ENCODE measurements at regions not wholly inside any gene's neighbourhood (a gene's known extent, or its start where the extent isn't known, plus 50 kb on each side); places are given as distances from the start of the nearest gene placed in this dataset.
"Not testable (repeated sequence)": the region's sequence is repeated elsewhere in the genome, so short reads cannot be mapped to it uniquely, and the experiment has no call there.

DNA sequence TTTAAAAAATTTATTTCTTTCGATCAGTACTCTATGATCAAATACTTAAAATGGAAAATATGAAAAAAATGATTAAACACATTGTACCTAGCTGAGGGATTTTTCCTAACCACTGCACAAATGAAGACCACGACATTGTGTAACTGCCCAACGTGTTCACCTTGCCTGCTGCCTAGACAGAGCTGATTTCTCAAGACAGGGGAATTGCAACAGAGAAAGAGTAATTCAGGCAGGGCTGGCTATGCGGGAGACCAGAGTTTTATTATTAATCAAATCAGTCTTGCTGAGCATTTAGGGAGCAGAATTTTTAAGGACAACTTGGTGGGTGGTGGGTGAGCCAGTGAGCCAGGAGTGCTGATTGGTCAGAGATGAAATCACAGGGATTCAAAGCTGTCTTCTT, 1290.8 kb downstream of the RPIA start:
- H3K9ac ChIP-seq (ENCODE audit: low read length in 5 of 5); H3K27ac ChIP-seq (ENCODE audit: low read depth, low read length); H3K36me3 ChIP-seq (ENCODE audit: control insufficient read depth in 5 of 5, insufficient read depth in 5 of 5, low read length in 5 of 5); H3K27me3 ChIP-seq (ENCODE audit: control insufficient read depth in 5 of 5, insufficient read depth in 4 of 5, low read length in 5 of 5); H3K4me1 ChIP-seq (ENCODE audit: control insufficient read depth in 5 of 5, insufficient read depth in 5 of 5, low read length in 5 of 5); H3K4me3 ChIP-seq (ENCODE audit: low read depth in 1 of 5, low read length in 5 of 5); H3K9me3 ChIP-seq (ENCODE audit: control insufficient read depth in 5 of 5, low read length in 5 of 5): not testable (repeated sequence)

DNA sequence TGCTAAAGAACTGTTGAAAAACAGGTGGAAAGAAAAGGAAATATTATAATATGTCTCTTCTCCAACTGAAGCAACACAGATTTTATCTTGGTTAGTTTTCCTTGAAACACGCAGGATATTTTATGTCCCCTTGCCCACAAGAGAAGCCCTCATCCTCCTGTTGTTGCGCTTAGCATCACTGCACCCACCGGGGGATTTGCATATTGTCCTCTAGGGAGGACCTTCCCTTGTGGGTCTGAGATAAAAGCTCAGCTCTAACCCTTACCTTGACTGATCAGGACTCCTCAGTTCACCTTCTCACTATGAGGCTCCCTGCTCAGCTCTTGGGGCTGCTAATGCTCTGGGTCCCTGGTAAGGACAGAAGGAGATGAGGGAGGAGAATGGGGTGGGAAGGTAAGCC, 1294.2 kb downstream of the RPIA start:
- H3K27me3 ChIP-seq (ENCODE audit: control insufficient read depth in 5 of 5, insufficient read depth in 4 of 5, low read length in 5 of 5); H3K9ac ChIP-seq (ENCODE audit: low read length in 5 of 5): not testable (repeated sequence)

DNA sequence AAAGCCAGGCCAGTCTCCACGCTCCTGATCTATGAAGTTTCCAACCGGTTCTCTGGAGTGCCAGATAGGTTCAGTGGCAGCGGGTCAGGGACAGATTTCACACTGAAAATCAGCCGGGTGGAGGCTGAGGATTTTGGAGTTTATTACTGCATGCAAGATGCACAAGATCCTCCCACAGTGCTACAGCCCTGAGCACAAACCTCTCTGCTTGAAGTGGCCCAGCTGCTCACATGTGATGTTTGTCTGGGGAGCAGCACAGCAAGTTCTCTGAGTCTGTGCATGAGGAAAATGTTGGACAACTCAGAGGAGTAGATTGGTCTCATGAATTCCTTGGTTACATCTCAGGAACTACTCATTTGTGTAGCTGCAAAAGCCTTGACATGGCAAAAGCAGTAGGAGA, 1295.1 kb downstream of the RPIA start:
- not testable (repeated sequence) for H3K9me3 ChIP-seq (ENCODE audit: control insufficient read depth in 5 of 5, low read length in 5 of 5); H3K27ac ChIP-seq (ENCODE audit: low read depth, low read length); H3K4me1 ChIP-seq (ENCODE audit: control insufficient read depth in 5 of 5, insufficient read depth in 5 of 5, low read length in 5 of 5); H3K27me3 ChIP-seq (ENCODE audit: control insufficient read depth in 5 of 5, insufficient read depth in 4 of 5, low read length in 5 of 5); H3K4me3 ChIP-seq (ENCODE audit: low read depth in 1 of 5, low read length in 5 of 5); H3K9ac ChIP-seq (ENCODE audit: low read length in 5 of 5); H3K36me3 ChIP-seq (ENCODE audit: control insufficient read depth in 5 of 5, insufficient read depth in 5 of 5, low read length in 5 of 5)

More for the DNA sequence above, 1294.2 kb downstream of the RPIA start:
- not testable (repeated sequence) for H3K4me1 ChIP-seq (ENCODE audit: control insufficient read depth in 5 of 5, insufficient read depth in 5 of 5, low read length in 5 of 5); H3K27ac ChIP-seq (ENCODE audit: low read depth, low read length); H3K4me3 ChIP-seq (ENCODE audit: low read depth in 1 of 5, low read length in 5 of 5); H3K36me3 ChIP-seq (ENCODE audit: control insufficient read depth in 5 of 5, insufficient read depth in 5 of 5, low read length in 5 of 5); H3K9me3 ChIP-seq (ENCODE audit: control insufficient read depth in 5 of 5, low read length in 5 of 5)

DNA sequence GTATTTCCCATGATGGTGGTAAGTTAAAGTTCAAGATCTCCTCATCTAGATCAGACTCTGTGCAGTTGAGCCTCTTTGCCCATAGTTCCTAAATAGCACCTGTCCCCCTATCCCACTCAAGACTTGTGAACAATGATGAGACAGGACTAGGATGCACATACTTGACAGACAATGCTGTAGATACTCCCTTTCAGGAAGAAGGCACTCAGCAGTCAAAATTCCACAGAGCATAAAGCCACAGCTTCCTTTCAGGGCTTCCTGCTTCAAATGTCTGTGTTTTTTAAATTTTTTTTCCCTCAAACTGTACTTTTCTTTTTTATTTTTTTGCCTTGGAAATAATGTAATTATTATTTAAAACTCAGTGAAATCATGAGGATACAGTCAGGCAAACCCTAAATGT, 1305.3 kb downstream of the RPIA start:
- not testable (repeated sequence) for H3K9ac ChIP-seq (ENCODE audit: low read length in 5 of 5); H3K9me3 ChIP-seq (ENCODE audit: control insufficient read depth in 5 of 5, low read length in 5 of 5); H3K36me3 ChIP-seq (ENCODE audit: control insufficient read depth in 5 of 5, insufficient read depth in 5 of 5, low read length in 5 of 5); H3K4me3 ChIP-seq (ENCODE audit: low read depth in 1 of 5, low read length in 5 of 5); H3K27ac ChIP-seq (ENCODE audit: low read depth, low read length); H3K4me1 ChIP-seq (ENCODE audit: control insufficient read depth in 5 of 5, insufficient read depth in 5 of 5, low read length in 5 of 5); H3K27me3 ChIP-seq (ENCODE audit: control insufficient read depth in 5 of 5, insufficient read depth in 4 of 5, low read length in 5 of 5)

DNA sequence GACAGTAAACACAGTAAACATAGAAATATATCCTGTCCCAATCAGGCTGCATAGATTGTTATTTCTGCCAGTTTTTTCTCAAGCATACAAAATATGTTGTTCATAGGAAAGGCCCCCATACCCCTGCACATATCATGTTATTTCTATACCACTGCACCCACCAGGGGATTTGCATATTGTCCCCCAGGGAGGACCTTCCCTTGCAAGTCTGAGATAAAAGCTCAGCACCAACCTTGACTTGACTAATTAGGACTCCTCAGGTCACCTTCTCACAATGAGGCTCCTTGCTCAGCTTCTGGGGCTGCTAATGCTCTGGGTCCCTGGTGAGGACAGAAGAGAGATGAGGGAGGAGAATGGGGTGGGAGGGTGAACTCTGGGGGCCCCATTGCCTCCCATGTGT, 1313.1 kb downstream of the RPIA start:
- not testable (repeated sequence) for H3K27ac ChIP-seq (ENCODE audit: low read depth, low read length); H3K4me3 ChIP-seq (ENCODE audit: low read depth in 1 of 5, low read length in 5 of 5); H3K4me1 ChIP-seq (ENCODE audit: control insufficient read depth in 5 of 5, insufficient read depth in 5 of 5, low read length in 5 of 5); H3K9me3 ChIP-seq (ENCODE audit: control insufficient read depth in 5 of 5, low read length in 5 of 5); H3K27me3 ChIP-seq (ENCODE audit: control insufficient read depth in 5 of 5, insufficient read depth in 4 of 5, low read length in 5 of 5); H3K9ac ChIP-seq (ENCODE audit: low read length in 5 of 5); H3K36me3 ChIP-seq (ENCODE audit: control insufficient read depth in 5 of 5, insufficient read depth in 5 of 5, low read length in 5 of 5)

DNA sequence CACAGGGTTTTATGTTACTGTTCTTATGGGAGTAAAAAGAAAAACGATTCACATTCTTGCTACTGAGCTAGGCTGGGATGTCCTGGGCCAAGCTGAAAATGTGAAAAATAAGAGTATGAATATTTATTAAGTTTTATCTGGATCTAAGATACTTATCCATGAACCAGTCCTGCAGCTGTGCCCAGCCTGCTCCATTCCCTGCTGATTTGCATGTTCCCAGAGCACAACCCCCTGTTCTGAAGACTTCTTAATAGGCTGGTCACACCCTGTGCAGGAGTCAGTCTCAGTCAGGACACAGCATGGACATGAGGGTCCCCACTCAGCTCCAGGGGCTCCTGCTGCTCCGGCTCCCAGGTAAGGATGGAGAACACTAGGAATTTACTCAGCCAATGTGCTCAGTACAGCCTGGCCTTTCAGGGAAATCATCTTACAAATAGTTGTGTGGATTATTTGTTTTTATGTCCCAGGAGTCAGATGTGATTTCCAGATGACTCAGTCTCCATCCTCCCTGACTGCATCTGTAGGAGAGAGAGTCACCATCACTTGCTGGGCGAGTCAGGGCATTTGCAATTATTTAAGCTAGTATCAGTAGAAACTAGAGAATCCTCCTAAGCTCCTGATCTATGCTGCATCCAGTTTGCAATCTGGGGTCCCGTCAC, 1319.1 kb downstream of the RPIA start:
- not testable (repeated sequence) for H3K9ac ChIP-seq (ENCODE audit: low read length in 5 of 5); H3K4me1 ChIP-seq (ENCODE audit: control insufficient read depth in 5 of 5, insufficient read depth in 5 of 5, low read length in 5 of 5); H3K27me3 ChIP-seq (ENCODE audit: control insufficient read depth in 5 of 5, insufficient read depth in 4 of 5, low read length in 5 of 5); H3K27ac ChIP-seq (ENCODE audit: low read depth, low read length); H3K4me3 ChIP-seq (ENCODE audit: low read depth in 1 of 5, low read length in 5 of 5); H3K9me3 ChIP-seq (ENCODE audit: control insufficient read depth in 5 of 5, low read length in 5 of 5); H3K36me3 ChIP-seq (ENCODE audit: control insufficient read depth in 5 of 5, insufficient read depth in 5 of 5, low read length in 5 of 5)

DNA sequence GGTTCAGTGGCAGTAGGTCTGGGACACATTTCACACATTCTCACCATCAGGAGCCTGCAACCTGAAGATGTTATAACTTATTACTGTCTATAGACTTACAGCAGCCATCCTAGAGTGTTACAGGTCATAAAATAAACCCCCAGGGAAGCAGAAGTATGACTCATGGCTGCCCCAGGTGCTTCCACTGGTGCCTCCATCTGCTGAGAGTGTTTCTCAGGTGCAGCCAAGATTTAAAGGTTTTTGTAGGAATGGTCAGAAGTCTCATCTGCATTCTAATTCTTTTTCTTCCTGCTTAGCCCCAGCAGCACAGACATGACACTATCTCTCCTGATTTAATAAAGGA, 1319.6 kb downstream of the RPIA start:
- not testable (repeated sequence) for H3K27ac ChIP-seq (ENCODE audit: low read depth, low read length); H3K36me3 ChIP-seq (ENCODE audit: control insufficient read depth in 5 of 5, insufficient read depth in 5 of 5, low read length in 5 of 5); H3K9me3 ChIP-seq (ENCODE audit: control insufficient read depth in 5 of 5, low read length in 5 of 5); H3K9ac ChIP-seq (ENCODE audit: low read length in 5 of 5); H3K4me3 ChIP-seq (ENCODE audit: low read depth in 1 of 5, low read length in 5 of 5); H3K27me3 ChIP-seq (ENCODE audit: control insufficient read depth in 5 of 5, insufficient read depth in 4 of 5, low read length in 5 of 5); H3K4me1 ChIP-seq (ENCODE audit: control insufficient read depth in 5 of 5, insufficient read depth in 5 of 5, low read length in 5 of 5)

DNA sequence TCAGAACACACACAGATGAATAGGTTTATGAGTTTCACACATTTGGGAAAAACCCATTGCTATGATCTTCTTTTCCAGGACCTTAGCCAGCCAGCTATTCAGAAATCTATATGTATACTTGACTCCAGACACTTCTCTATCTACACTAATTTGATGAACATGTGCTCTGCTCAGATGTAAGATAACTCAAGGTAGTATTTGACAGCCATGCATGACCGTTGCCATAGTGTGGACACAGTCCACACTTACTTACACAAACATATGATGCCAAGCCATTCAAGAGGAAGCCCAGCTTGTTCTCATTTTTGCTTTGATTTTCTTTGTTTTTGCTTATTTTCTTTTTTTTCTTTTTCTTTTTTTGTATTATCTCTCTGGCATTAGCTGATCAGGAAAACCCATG, 1328.4 kb downstream of the RPIA start:
- H3K36me3 ChIP-seq (ENCODE audit: control insufficient read depth in 5 of 5, insufficient read depth in 5 of 5, low read length in 5 of 5); H3K9me3 ChIP-seq (ENCODE audit: control insufficient read depth in 5 of 5, low read length in 5 of 5); H3K4me3 ChIP-seq (ENCODE audit: low read depth in 1 of 5, low read length in 5 of 5); H3K27me3 ChIP-seq (ENCODE audit: control insufficient read depth in 5 of 5, insufficient read depth in 4 of 5, low read length in 5 of 5); H3K4me1 ChIP-seq (ENCODE audit: control insufficient read depth in 5 of 5, insufficient read depth in 5 of 5, low read length in 5 of 5); H3K9ac ChIP-seq (ENCODE audit: low read length in 5 of 5); H3K27ac ChIP-seq (ENCODE audit: low read depth, low read length): not testable (repeated sequence)

DNA sequence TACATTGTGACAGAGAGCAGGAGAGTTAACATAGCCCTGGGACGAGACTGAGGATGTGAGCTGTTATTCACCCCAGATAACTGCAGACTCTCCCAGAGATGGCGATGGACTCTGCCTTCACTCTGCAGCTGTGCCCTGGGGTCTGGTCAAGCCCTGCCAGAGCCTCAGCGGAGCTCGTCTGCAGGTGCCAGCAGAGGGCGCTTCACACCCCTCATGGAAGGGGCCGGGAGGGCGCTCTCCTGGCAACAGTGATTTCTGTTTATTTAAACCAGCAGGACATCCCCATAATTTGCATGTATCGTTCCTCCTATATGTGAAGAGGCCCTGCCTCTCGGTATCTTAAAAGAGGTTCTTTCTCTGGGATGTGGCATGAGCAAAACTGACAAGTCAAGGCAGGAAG, 1329.8 kb downstream of the RPIA start:
- H3K9ac ChIP-seq (ENCODE audit: low read length in 5 of 5); H3K27me3 ChIP-seq (ENCODE audit: control insufficient read depth in 5 of 5, insufficient read depth in 4 of 5, low read length in 5 of 5); H3K4me3 ChIP-seq (ENCODE audit: low read depth in 1 of 5, low read length in 5 of 5); H3K4me1 ChIP-seq (ENCODE audit: control insufficient read depth in 5 of 5, insufficient read depth in 5 of 5, low read length in 5 of 5); H3K36me3 ChIP-seq (ENCODE audit: control insufficient read depth in 5 of 5, insufficient read depth in 5 of 5, low read length in 5 of 5); H3K27ac ChIP-seq (ENCODE audit: low read depth, low read length); H3K9me3 ChIP-seq (ENCODE audit: control insufficient read depth in 5 of 5, low read length in 5 of 5): not testable (repeated sequence)

DNA sequence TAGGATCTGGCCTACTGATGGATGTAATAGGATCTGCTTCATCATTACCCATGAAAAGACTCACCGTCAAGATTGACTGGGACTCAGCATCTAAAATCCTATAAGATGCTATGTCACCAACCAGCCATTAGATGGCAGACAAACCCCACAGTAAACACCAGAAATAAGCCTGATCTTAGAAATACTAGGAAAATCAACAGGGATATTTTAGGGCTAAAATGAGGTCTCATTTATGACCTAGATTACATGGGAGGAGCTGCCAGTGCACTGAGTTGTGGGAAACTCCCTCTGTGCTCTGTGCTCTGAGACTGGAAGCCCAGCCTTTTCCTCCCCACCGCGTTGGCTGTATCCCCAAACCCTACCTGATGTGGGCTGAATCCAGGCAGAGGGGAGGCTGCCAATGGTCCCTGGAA, 1335.8 kb downstream of the RPIA start:
- H3K4me3 ChIP-seq (ENCODE audit: low read depth in 1 of 5, low read length in 5 of 5); H3K9me3 ChIP-seq (ENCODE audit: control insufficient read depth in 5 of 5, low read length in 5 of 5); H3K27me3 ChIP-seq (ENCODE audit: control insufficient read depth in 5 of 5, insufficient read depth in 4 of 5, low read length in 5 of 5); H3K4me1 ChIP-seq (ENCODE audit: control insufficient read depth in 5 of 5, insufficient read depth in 5 of 5, low read length in 5 of 5); H3K9ac ChIP-seq (ENCODE audit: low read length in 5 of 5); H3K27ac ChIP-seq (ENCODE audit: low read depth, low read length); H3K36me3 ChIP-seq (ENCODE audit: control insufficient read depth in 5 of 5, insufficient read depth in 5 of 5, low read length in 5 of 5): not testable (repeated sequence)

DNA sequence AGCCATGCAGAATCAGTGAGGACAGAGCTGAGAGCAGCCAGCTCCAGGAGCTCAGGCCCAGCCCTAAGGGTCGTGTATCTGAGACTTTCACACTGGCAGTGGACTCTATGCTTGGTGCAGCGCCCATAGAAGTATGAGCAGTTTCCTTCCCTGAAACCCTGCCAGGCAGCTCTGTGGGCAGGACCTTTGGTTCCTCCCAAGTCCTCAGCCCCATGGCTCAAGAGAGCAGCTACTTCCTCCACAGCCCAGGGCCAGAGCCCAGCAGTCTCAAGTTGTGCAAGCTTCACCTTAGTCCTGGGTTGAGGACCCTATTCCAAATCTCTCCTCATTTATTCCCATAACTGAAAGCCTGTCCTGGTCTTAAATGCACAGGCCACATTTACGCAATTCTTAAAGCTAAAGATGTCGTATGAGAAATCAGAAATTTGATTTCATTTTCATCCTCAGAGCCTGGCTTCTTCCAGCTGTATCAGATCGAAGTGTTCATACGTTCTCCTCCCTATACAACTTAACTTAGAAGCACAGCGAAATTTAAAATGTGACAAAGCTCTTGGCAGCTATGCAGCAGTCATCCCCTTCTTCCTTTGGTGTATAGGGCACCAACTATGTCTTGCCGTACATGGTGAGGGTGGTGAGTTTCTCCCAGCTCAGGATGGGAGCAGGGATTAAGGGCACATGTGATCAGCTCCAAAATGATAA, 1337.1 kb downstream of the RPIA start:
- not testable (repeated sequence) for H3K36me3 ChIP-seq (ENCODE audit: control insufficient read depth in 5 of 5, insufficient read depth in 5 of 5, low read length in 5 of 5); H3K9ac ChIP-seq (ENCODE audit: low read length in 5 of 5); H3K4me1 ChIP-seq (ENCODE audit: control insufficient read depth in 5 of 5, insufficient read depth in 5 of 5, low read length in 5 of 5); H3K27me3 ChIP-seq (ENCODE audit: control insufficient read depth in 5 of 5, insufficient read depth in 4 of 5, low read length in 5 of 5); H3K4me3 ChIP-seq (ENCODE audit: low read depth in 1 of 5, low read length in 5 of 5); H3K27ac ChIP-seq (ENCODE audit: low read depth, low read length); H3K9me3 ChIP-seq (ENCODE audit: control insufficient read depth in 5 of 5, low read length in 5 of 5)
